Loucy (cell line): ENCODE measurements at regions not wholly inside any gene's neighbourhood (a gene's known extent, or its start where the extent isn't known, plus 50 kb on each side); places are given as distances from the start of the nearest gene placed in this dataset.

ENCODE experiments used
- CTCF ChIP-seq: fragments of 200-600 bp; sonication (generic); conservative IDR thresholded peaks from 2 replicates; pipeline ENCODE4 v1.5.1; 2014; ENCODE audit warnings: mild to moderate bottlenecking, antibody characterized with exemption, low read length
- EZH2phosphoT487 ChIP-seq: fragments of 200-600 bp; IDR thresholded peaks from 2 replicates; pipeline ENCODE4 v1.6.1; 2018; ENCODE audit warnings: antibody characterized with exemption, mild to moderate bottlenecking, moderate library complexity, borderline replicate concordance

GRCh38 chr7:13627455-13627854 lies 362.0 kb downstream of the ETV1 start:
- TF ChIP-seq CTCF, result no peak
- TF ChIP-seq EZH2phosphoT487, result no peak
